Pulmonary artery endothelial cell (primary cell): ENCODE measurements at regions not wholly inside any gene's neighbourhood (a gene's known extent, or its start where the extent isn't known, plus 50 kb on each side); places are given as distances from the start of the nearest gene placed in this dataset.
"Not testable (repeated sequence)": the region's sequence is repeated elsewhere in the genome, so short reads cannot be mapped to it uniquely, and the experiment has no call there.

Experiments
- DNase-seq: peaks from one replicate; pipeline ENCODE4 v3.0.0-alpha.2; 2011; ENCODE audit warnings: low read depth, low spot score

DNA sequence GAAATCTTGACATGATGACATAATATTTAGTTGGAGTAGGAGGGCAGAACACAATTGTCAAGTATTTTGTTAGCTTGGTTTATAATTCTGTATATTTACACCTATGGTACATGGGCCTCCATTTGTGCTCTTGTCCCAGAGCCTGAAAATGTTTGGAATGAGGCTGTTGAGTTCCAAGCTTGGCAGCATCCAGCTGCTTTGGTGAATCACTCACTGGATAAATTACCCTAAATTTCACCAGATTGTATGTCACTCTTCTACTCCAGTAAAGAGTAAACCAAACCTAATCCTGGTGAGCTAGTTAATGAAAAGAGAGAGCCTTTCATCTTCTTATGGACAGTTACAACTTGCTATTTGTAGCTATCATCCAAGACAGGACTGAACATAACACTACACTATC, 928.7 kb downstream of the DIPK2A start:
- no peak for DNase-seq

DNA sequence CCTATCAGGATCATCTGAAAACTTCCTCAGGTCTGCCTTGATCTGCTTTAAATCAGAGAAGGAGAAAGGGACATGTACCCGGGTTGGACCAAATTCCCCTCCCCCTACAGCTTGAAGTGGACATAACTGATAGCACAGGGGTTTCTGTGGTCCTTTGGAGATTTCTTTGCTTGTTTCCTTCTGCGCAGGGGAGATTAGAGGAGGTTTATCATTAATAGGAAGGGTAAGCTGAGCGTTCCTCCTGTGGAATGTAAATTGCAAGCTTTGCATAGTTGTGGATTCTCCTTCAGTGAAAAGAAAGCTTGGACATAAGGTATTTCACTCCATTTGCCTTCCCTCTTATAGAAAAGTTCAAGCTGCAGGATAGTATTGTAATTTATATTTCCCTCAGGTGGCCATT, 936.0 kb downstream of the DIPK2A start:
- not testable (repeated sequence) for DNase-seq

DNA sequence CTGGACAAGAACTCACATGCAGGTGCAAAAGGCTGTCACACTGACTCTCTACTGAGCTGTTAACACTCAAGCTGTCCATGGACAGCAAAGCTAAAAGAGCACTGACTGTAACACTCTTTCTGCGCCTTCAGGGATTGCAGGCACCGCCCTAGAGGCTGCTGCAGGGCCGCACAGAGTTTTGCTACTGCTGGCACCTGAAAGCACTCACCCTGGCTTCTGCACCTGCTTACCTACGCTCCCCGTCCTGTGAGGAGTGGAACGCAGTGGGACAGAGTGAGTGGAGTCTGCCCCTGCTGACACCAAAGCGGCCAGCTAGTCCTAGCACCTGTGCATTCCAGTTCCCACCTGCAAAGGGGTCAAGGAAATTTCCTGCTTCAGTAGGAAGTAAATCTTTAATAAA, 941.3 kb downstream of the DIPK2A start:
- no peak for DNase-seq

DNA sequence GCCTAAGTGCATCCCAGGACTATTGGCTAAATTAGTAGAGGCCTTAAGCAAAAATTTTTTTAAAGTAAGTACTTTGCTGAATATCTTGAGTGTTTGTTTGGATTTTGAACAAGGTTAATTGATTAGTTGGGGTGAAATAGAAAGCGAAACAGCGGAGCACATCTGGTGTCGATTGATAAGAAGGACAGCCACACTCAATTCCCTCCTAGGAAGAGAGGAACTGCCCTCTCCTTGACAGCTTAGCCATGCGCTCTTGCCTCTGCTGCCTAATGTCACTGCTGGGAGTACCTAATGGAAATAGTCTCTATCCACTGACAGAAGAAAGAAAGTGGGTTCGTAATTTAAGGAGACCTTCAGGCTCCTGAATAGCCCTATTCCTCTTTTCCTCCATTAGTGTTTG, 943.6 kb downstream of the DIPK2A start:
- DNase-seq, result no peak

DNA sequence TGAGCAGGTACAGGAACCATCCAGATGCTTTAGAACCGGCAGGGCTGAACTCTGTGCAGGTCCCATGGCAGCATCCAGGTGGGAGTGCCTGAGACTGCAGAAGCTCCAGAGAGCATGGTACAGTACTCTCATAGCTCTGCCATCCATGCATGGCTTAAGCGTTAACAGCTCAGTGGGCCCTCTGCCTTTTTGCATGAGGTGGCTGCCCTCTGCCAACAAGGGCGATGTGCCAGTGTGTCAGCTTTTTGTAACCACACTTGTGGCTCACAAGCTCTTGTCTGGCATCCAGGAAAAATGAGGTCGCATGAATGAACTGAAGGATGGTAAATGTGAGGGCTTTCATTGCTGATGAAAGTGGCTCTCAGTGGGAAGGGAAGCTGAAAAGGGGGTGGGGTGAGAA, 950.1 kb downstream of the DIPK2A start:
- DNase-seq, result no peak

DNA sequence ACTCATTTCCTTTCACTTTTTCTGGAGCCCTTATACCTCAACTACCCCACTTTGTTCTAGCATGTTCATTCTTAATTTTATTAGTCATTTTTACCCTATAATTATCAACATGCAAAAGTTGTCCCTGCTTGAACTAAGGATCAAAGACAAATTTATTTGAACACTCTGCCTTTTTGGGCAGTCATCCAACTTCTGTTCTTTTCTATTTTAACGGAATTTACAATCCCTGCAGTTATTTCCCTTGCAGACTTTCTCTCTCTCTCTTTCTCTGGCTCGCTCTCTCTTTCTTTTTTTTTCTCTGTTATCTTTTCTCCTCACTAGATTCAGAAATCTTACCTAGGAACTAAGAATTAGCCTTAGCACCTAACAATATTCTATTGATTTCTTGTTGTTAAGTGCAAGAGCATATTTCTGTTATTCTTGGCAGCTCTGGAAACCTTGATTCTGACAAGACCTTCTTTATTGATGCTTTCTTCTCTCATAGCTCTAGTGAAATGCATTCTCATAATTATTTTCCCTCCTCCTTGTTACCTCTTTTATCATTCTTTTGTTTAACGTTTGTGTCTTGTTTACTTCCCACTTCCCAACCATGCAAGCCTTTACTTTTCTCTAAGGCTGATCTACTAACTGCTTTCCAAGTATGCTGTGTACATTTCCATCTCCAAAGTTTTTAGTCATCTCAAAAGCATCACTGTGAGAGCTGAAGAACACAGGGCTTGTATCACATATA, 951.6 kb downstream of the DIPK2A start:
- DNase-seq, result no peak

DNA sequence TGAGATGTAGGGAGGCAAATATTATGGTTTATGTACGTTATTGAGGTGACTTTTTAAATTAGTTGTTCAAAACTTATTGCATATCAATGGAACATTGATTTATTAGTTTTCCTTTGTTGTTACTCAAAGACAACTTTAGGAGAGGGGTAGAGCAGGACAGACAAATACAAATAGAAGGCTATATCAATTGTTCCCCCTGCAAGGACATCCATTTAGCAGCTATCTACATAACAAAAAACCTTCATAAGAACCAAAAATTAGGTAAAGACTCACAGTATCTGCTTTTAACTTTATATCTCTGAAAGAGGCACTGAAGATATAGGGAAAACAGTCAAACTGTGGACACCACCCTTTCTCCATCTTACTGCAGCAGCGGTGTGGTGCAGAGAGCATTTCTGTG, 958.8 kb downstream of the DIPK2A start:
- DNase-seq, result no peak

DNA sequence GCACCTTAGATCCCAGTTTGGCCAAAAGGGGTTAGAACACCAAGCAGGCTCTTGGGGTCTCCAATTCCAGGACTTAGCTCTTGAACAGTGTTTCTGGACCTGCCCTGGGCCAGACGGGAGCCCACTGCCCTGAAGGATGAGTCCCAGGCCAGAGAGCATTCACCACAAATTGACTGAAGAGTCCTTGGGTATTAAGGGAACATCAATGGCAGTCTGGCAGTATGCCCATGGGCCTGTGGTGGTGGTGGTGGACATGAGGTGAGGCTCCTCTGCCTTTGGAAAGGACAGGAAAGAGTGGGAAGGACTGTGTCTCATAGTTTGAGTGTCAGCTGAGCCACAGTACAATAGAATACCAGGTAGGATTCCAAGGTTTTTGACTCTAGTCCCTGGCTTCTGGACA, 960.0 kb downstream of the DIPK2A start:
- no peak for DNase-seq

DNA sequence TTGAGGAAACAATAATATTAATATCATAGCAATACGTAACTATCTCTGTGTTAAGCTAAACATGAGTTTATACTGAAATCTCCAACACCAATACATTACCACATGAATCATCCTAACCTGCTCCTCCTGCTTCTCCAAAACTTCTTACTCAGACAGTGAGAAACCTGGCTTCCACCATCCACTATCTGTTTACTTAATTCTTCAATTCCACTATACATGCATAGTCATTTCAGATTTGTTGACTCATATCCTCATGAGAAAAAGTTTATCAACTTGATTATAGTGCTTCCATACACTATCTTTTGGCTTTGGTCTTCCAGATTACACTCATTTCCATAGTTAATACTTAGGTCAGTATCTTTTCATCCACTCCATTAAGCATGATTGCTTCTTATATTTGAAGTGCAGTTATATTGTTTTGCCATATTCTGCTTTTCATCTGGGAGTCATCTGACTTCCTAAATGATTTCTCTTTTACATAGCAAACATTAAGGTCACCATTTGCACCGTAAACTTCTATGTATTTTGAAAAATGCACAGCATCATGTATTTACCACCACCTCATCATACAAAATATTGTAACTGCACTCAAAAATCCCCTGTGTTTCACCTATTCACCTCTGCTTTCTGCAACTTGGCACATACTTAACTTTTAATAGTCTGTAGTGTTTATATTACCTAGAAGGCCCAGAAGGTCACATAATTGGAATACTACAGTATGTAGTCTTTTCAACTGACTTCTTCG, 970.6 kb downstream of the DIPK2A start:
- no peak for DNase-seq

DNA sequence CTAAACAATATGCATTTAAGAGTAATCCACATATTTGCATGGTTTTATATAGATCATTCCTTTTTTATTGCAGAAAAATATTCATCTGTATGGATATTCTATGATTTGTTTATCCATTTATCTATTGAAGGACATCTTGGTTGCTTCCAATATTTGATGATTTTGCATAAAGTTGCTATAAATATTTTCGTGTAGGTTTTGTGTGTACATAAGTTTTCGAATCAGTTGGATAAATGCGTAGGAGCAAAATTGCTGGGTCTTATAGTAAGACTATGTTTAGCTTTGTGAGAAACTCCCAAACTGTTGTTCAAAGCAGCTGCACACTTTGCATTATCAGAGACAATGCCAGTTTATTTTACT, 971.2 kb downstream of the DIPK2A start:
- no peak for DNase-seq

DNA sequence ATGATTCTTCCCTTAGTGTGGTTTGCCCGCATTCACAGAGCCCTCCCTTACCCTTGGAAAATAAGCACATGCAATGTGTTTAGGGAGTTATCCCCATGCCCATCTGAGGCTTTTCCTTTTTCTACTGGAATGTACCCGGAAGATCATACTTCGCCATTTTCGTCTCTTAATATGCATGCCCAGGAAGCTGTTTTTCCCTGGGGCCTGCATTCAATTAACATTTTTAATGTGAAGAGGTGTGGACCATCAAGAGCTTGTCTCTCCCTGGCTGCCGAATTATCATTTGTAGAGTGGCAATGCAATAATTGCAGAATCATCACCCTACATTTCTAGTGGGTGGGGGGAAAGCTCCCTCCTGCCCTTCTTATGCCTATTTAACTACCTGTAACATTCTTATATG, 976.3 kb downstream of the DIPK2A start:
- DNase-seq, result no peak

DNA sequence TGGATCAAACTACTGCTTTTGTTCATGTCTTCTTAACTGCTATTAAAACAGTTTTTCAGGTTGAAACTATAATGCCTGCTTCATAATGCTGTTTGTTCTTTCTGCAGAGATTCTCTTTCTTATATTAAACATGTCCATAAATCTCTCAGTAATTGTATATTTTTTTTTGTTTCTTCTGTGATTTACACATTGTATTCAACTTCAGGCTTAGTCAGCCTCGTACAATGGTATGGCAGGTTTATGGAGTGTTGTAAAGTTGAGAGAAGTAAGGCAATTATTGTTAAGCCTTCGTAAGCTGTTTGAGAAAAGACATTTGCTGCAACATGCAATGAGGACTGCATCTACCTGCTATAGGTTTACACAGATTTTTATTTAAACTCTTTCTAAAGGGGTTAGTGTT, 977.1 kb downstream of the DIPK2A start:
- no peak for DNase-seq

DNA sequence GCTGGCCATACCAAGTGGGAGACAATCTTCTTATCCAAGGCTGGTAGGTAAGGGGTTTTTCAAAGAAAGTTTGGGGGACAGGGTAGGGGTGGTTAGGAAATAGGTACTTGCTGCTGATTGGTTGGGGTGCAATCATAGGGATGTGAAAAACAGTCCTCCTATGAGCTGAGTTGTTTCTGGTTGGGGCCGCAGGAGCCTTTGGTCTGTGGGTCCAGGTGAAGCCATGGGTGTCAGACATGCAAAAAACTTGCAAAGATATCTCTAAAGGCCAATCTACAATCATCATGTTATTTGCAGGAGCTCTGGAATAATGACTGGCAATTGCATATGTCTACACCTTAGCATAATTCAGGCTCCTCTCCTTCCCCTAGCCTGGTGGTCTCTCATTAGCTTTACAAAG, 982.3 kb downstream of the DIPK2A start:
- no peak for DNase-seq

DNA sequence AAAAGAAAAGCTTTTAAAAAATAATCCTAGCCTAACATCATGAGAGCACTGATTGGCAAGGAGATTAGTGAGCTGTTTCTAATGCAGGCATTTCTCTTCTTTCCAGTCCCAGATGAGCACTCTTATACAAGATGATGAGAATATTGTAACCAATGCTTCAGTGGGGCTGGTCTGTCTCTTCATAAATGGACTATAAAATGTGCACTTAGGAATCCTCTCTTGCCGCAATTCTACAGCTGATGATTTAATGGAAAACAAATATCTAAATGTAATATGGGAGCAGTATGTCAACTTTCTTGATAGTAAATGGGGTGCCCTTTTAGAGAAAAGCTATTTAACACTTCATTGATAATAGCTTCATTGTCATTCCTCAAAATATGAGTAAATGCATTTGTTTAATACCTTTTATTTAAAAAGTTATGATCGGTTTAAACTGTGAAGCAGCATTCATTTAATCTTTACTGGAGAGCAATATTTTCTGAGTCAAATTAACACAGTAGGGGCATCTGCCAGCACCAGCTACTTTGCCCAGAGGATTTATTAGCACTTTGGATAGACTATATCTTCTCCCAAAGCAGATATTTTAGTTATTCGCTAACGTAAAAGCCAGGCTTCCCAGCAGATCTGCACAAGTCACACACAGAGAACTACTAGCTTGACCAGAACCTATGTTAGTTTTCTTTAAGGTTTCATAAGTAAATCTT, 985.9 kb downstream of the DIPK2A start:
- no peak for DNase-seq

DNA sequence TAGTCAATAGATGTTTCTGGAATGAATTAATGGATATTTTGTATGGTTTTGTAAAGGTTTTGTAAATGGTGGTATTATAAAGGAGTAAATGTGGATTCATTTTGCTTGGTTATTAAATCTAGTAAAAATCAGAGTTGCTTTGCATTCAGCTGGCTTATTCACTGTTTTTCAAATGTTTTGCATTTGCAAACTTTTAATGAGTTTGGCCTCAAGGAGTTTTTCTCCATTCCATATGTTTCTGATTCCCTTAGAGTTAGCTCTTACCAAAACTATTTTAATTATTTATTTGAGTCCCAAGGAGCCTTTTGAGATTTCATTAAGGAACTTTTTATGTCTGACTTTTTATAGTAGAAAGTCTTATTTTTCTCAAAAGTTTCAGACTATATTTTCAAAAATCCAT, 992.2 kb downstream of the DIPK2A start:
- DNase-seq, result no peak

DNA sequence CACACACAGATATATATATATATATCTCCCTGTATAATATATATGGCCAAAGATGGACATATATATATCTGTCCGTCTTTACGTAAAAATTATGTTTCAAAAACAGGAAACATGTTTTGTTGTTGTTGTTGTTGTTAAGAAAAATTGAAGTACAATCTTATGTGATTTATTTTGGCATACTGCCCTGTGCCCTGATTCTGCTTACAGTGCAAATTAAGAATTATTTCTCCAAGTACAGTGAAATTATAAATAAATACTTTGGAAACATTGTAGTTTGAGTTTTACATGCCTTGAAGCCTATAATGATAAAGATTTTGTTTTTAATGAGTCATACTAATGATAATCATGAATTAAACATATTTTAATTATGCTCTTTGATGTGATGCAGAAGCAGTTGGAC, 994.9 kb downstream of the DIPK2A start:
- DNase-seq, result no peak

DNA sequence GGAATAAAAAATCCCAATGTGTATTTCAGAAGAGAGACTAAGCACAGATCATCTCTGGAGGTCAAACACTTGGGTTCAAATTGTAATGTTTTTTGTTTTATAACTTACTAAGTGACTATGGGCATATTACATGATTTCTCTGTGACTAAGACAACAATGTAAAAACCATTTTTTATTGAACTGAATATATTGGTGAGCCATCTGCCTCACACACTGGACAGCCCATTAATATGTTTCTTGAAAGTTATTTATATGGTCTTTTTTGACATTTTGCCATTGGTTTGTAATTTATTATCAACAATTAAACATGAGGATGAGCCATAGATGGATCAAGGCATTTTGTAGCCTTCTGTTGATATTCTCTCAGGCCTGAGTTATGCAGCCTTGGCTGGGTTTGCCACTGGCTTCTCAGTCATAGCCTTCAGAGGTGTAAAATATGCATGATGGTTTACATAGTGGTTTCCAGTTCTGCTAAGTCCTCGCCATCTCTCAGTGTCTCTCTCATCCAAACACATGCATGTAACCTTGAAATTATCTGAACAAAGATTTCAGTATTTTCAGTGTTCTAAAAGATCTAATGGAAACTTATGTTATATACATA, 997.2 kb downstream of the DIPK2A start:
- no peak for DNase-seq

DNA sequence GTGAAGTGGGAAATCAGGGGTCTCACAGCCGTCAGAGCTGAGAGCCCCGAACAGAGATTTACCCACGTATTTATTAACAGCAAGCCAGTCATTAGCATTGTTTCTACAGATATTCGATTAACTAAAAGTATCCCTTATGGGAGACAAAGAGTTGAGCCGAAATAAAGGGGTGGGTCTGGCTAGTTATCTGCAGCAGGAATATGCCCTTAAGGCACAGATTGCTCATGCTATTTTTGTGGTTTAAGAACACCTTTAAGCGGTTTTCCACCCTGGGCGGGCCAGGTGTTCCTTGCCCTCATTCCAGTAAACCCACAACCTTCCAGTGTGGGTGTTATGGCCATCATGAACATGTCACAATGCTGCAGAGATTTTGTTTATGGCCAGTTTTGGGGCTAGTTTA, 1012.9 kb downstream of the DIPK2A start:
- DNase-seq, result not testable (repeated sequence)

DNA sequence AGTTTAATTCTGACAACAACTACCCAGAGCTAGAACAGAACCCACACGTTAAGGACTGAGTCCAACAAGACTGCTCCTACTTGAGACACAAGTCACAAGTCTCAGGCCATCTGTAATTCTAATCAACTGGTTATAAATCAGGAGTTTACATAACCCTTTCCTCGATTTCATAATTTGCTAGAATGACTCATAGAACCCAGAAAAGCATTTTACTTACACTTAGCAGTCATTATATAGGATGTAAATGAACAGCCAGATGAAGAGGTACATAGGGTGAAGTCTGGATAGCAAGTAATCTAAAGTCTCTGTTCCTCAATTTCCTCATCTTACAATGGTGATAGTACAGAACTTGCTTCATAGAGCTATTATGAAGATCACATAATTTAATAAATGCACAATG, 1018.2 kb downstream of the DIPK2A start:
- DNase-seq, result no peak

DNA sequence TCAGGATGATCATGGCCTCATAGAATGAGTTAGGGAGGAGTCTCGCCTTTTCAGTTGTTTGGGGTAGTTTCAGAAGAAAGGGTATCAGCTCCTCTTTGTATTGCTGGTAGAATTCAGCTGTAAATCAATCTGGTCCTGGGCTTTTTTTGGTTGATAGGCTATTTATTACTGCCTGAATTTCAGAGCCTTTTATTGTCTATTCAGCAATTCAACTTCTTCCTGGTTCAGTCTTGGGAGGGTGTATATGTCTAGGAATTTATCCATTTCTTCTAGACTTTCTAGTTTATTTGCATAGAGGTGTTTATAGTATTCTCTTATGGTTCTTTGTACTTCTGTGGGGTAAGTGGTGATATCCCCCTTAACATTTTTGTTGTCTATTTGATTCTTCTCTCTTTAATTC, 1024.2 kb downstream of the DIPK2A start:
- no peak for DNase-seq

DNA sequence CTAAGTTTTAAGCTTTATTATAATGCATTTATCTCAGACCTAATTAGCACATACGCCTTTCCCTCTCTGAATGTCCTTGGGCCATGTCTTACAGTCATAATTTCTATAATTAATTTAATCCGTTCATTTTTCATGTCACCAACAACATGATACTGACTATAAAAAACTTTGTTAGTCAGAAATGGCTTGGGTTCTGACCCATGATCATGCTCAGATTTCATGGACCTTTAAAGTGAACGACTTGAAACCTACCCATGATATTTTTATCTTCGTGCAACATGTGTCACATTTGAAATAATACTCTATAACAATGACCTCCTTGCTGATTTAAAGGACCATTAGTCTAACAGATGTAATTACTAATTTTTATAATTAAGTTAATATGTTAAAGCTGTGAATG, 1033.8 kb downstream of the DIPK2A start:
- DNase-seq, result no peak

DNA sequence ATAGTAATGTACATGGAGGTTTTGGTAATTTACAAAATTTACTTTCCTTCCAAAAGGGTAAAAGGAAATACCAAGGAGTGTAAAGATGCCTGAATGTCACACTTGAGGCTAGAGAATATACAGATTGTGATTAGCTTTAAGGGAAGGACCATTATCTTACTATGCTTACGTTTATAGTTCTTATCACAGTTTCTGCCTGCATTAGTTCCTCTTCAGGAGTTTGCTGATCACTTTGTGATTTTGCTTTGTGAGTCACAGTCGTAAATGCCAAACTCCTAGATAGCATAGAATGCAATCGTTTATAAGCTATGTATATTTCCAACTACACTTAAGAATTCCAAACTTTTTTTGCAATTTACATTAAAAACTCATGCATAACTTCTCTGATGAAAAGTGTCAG, 1034.6 kb downstream of the DIPK2A start:
- DNase-seq, result no peak
